ENCODE measurements at regions not wholly inside any gene's neighbourhood (a gene's known extent, or its start where the extent isn't known, plus 50 kb on each side); places are given as distances from the start of the nearest gene placed in this dataset.
"Not testable (repeated sequence)": the region's sequence is repeated elsewhere in the genome, so short reads cannot be mapped to it uniquely, and the experiment has no call there.

GRCh38 chr20:12211361-12211760 is 293.7 kb downstream of the BTBD3 start:
- no peak for DNase-seq

GRCh38 chr20:12217382-12217781 is 299.7 kb downstream of the BTBD3 start:
- no peak for DNase-seq

- no peak for DNase-seq
Observed at GRCh38 chr20:12219798-12220197, 302.1 kb downstream of the BTBD3 start.

GRCh38 chr20:12223057-12223456 is 305.4 kb downstream of the BTBD3 start:
- no peak for DNase-seq

GRCh38 chr20:12225898-12226297 is 308.2 kb downstream of the BTBD3 start:
- no peak for DNase-seq

- DNase-seq: no peak
Observed at GRCh38 chr20:12229891-12230290, 312.2 kb downstream of the BTBD3 start.

- DNase-seq: no peak
Observed at GRCh38 chr20:12237772-12238171, 320.1 kb downstream of the BTBD3 start.

GRCh38 chr20:12241065-12241464 is 323.4 kb downstream of the BTBD3 start:
- DNase-seq: no peak

- no peak for DNase-seq
Observed at GRCh38 chr20:12243327-12243726, 325.6 kb downstream of the BTBD3 start.

- no peak for DNase-seq
Observed at GRCh38 chr20:12248481-12248880, 330.8 kb downstream of the BTBD3 start.

GRCh38 chr20:12250661-12251060 is 333.0 kb downstream of the BTBD3 start:
- not testable (repeated sequence) for DNase-seq

- DNase-seq: no peak
Observed at GRCh38 chr20:12252793-12253192, 335.1 kb downstream of the BTBD3 start.

- DNase-seq: no peak
Observed at GRCh38 chr20:12255461-12255970, 337.8 kb downstream of the BTBD3 start.

- DNase-seq: no peak
Observed at GRCh38 chr20:12256806-12257205, 339.1 kb downstream of the BTBD3 start.

- no peak for DNase-seq
Observed at GRCh38 chr20:12262747-12263146, 345.1 kb downstream of the BTBD3 start.

GRCh38 chr20:12264711-12265110 is 347.0 kb downstream of the BTBD3 start:
- no peak for DNase-seq

GRCh38 chr20:12265662-12266061 is 348.0 kb downstream of the BTBD3 start:
- DNase-seq: no peak

- no peak for DNase-seq
Observed at GRCh38 chr20:12269579-12269978, 351.9 kb downstream of the BTBD3 start.

- no peak for DNase-seq
Observed at GRCh38 chr20:12270863-12271262, 353.2 kb downstream of the BTBD3 start.

- no peak for DNase-seq
Observed at GRCh38 chr20:12276011-12276673, 358.4 kb downstream of the BTBD3 start.

GRCh38 chr20:12287575-12287974 is 369.9 kb downstream of the BTBD3 start:
- DNase-seq: no peak

- no peak for DNase-seq
Observed at GRCh38 chr20:12289465-12289864, 371.8 kb downstream of the BTBD3 start.

GRCh38 chr20:12291386-12291785 is 373.7 kb downstream of the BTBD3 start:
- no peak for DNase-seq

GRCh38 chr20:12293900-12294299 is 376.2 kb downstream of the BTBD3 start:
- no peak for DNase-seq

- no peak for DNase-seq
Observed at GRCh38 chr20:12294678-12295077, 377.0 kb downstream of the BTBD3 start.
